ENCODE measurements at regions not wholly inside any gene's neighbourhood (a gene's known extent, or its start where the extent isn't known, plus 50 kb on each side); places are given as distances from the start of the nearest gene placed in this dataset.
"Not testable (repeated sequence)": the region's sequence is repeated elsewhere in the genome, so short reads cannot be mapped to it uniquely, and the experiment has no call there.

DNA sequence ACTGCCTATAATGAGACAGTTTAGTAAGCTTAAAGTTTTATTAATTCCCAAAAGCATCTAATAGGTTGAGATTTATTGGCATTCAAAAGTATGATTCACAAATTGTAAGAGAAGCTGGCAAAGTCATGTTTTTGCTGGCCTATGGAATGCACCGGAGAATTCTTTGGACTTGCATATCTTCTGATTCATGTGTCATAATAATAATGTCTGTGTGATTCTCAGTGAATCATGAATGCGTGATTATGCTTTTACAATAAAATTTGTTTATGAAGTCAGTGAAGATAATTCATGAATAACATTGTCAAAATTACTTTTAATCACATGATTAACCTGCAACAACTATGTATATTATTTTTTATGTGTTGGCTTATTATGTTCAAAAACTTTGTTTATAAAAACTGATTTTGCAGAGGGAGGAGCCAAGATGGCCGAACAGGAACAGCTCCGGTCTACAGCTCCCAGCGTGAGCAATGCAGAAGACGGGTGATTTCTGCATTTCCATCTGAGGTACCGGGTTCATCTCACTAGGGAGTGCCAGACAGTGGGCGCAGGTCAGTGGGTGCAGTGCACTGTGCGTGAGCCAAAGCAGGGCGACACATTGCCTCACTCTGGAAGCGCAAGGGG is 389.2 kb downstream of the SRGAP2C start:
- not testable (repeated sequence) for DNase-seq

GRCh38 chr1:121574505-121574899 is 389.7 kb downstream of the SRGAP2C start:
- not testable (repeated sequence) for DNase-seq

DNA sequence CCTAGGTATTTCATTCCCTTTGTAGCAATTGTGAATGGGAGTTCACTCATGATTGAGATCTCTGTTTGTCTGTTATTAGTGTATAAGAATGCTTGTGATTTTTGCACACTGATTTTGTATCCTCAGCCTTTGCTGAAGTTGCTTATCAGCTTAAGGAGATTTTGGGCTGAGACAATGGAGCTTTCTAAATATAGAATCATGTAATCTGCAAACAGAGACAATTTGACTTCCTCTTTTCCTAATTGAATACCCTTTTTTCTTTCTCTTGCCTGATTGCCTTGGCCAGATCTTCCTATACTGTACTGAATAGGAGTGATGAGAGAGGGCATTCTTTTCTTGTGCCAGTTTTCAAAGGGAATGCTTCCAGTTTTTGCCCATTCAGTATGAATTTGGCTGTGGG is 398.1 kb downstream of the SRGAP2C start:
- not testable (repeated sequence) for DNase-seq

GRCh38 chr1:121586369-121587229 is 401.8 kb downstream of the SRGAP2C start:
- no peak for DNase-seq

DNA sequence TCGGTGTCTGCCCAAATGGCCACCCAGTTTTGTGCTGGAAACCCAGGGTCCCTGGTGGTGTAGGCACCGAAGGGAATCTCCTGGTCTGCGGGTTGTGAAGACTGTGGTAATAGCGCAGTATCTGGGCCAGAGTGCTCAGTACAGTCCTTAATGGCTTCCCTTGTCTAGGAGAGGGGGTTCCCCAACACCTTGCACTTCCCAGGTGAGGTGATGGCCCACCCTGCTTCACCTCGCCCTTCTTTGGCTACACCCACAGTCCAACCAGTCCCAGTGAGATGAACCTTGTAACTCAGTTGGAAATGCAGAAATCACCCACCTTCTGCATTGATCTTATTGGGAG is 402.4 kb downstream of the SRGAP2C start:
- DNase-seq: no peak

GRCh38 chr1:121587777-121588176 is 403.0 kb downstream of the SRGAP2C start:
- DNase-seq: no peak

GRCh38 chr1:121594096-121594495 is 409.3 kb downstream of the SRGAP2C start:
- DNase-seq: no peak

- DNase-seq: no peak
Observed at GRCh38 chr1:121595089-121595488, 410.3 kb downstream of the SRGAP2C start.

DNA sequence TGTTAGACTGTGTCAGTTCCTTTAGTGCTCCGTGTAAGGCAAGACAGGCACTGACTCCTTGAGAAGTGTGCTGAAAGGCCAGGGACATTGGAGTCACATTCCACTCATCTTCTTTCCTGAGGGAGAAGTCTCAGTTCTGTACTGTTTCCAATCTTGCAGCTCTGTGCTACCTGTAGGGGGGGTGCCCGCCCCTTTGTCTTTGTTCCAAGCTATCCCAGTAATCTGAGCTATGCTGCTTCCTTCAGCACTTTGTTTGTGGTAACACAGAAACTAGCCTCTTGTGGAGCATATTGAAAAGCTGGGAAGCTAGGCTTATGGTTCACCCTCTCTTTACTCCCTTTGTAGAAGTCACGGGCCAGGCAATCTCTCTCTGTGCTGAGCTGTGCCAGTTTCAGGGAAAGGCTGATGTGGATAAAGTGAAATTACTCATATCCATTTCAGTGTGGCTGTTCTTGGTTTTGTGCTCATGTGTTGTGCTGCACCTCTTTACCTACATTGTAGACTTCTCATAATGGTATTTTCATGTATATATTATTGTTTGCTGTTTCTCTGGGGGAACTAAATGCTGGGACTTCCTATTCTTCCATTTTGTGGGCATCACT is 420.2 kb downstream of the SRGAP2C start:
- not testable (repeated sequence) for DNase-seq

DNA sequence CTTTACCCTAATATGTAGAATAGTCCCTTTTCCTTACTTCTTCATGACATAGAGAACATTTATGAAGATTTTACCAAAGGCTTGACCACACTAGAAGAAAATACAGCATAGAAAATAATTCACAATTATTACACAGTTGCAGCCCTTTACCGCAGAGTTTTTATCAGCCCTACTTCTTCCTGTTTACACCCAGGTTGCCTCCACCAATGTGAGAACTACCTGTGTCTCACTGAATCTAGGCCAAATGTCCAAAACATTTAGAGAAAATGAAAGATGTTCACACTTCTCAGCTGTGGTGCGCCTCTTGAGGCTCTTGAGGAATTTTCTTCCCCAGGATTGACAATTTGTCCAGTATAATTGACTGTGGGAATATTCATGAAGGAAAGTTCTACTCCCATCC is 422.7 kb downstream of the SRGAP2C start:
- DNase-seq: not testable (repeated sequence)
